HL-60 (cell line): ENCODE measurements at regions not wholly inside any gene's neighbourhood (a gene's known extent, or its start where the extent isn't known, plus 50 kb on each side); places are given as distances from the start of the nearest gene placed in this dataset.

Experiments used
- DNase-seq, 2 experiments: peaks; one replicate each; pipeline ENCODE4 v3.0.0-alpha.2; 2010 to 2020; ENCODE audit warnings: low read depth in 1 of 2, low spot score in 1 of 2
- H3K27ac ChIP-seq: fragments of 250-450 bp; sonication (Bioruptor Pico); replicated peaks from 2 replicates; pipeline ENCODE4 v1.5.1; 2020; ENCODE audit warnings: mild to moderate bottlenecking, moderate library complexity
- H3K27me3 ChIP-seq: fragments of 250-450 bp; sonication (Bioruptor Pico); 2 replicates; pipeline ENCODE4 v1.5.1; 2021; ENCODE audit warnings: mild to moderate bottlenecking, moderate library complexity; ENCODE audit not compliant: insufficient read depth, poor library complexity, severe bottlenecking
- H3K4me3 ChIP-seq: replicated peaks from 2 replicates; pipeline ENCODE4 v1.5.1; 2011; ENCODE audit warnings: mild to moderate bottlenecking, control low read depth, low read length; ENCODE audit not compliant: insufficient read depth
- CTCF ChIP-seq: IDR thresholded peaks from one replicate; pipeline ENCODE4 v1.5.1; 2011; ENCODE audit warnings: low read length, control low read depth, inconsistent platforms; ENCODE audit not compliant: insufficient read depth
- GABPA ChIP-seq: IDR thresholded peaks from 2 replicates; pipeline ENCODE4 v1.6.1; 2012; ENCODE audit warnings: low read depth
- POLR2AphosphoS5 ChIP-seq: IDR thresholded peaks from 2 replicates; pipeline ENCODE4 v1.6.1; 2012; ENCODE audit warnings: low read depth
- REST ChIP-seq: IDR thresholded peaks from 2 replicates; pipeline ENCODE4 v1.6.1; 2012; ENCODE audit warnings: low read depth; ENCODE audit not compliant: insufficient replicate concordance
- SPI1 ChIP-seq: IDR thresholded peaks from 2 replicates; pipeline ENCODE4 v1.6.1; 2012; ENCODE audit warnings: low read depth, mild to moderate bottlenecking, borderline replicate concordance

GRCh38 chr4:188697243-188697642 lies 558.0 kb downstream of the TRIML1 start:
- no peak overlapping the region for H3K27ac ChIP-seq
- no peak for DNase-seq
- no peak overlapping the region for H3K4me3 ChIP-seq
- no peaks in the 10 kb centered on the region for H3K27me3 ChIP-seq
- TF ChIP-seq GABPA (no peak), REST (no peak), POLR2AphosphoS5 (no peak), CTCF (no peak), SPI1 (no peak)

GRCh38 chr4:188701952-188702351 lies 562.7 kb downstream of the TRIML1 start:
- Histone ChIP-seq H3K4me3 (no peak overlapping the region), H3K27ac (no peak overlapping the region), H3K27me3 (no peaks in the 10 kb centered on the region)
- TF ChIP-seq SPI1, result peak; percentile 82
- TF ChIP-seq GABPA, result no peak
- DNase-seq, result no peak

GRCh38 chr4:188704288-188704687 lies 565.0 kb downstream of the TRIML1 start:
- H3K27ac ChIP-seq, result no peak overlapping the region

More at GRCh38 chr4:188704288-188704687, 565.0 kb downstream of the TRIML1 start:
- no peak for TF ChIP-seq REST
- no peak for TF ChIP-seq CTCF
- no peak for TF ChIP-seq POLR2AphosphoS5
- no peak for TF ChIP-seq SPI1
- no peak for TF ChIP-seq GABPA
- H3K4me3 ChIP-seq, result no peak overlapping the region
- DNase-seq, result no peak
- no peaks in the 10 kb centered on the region for H3K27me3 ChIP-seq
